NCI-H510A treated with DMSO at 0.1 percent for 48 hours (cell line): ENCODE measurements at regions not wholly inside any gene's neighbourhood (a gene's known extent, or its start where the extent isn't known, plus 50 kb on each side); places are given as distances from the start of the nearest gene placed in this dataset.
"Not testable (repeated sequence)": the region's sequence is repeated elsewhere in the genome, so short reads cannot be mapped to it uniquely, and the experiment has no call there.

ENCODE experiments used
- DNase-seq: peaks from one replicate; lab custom pipeline; 2025; lab: John Stamatoyannopoulos, UW

DNA sequence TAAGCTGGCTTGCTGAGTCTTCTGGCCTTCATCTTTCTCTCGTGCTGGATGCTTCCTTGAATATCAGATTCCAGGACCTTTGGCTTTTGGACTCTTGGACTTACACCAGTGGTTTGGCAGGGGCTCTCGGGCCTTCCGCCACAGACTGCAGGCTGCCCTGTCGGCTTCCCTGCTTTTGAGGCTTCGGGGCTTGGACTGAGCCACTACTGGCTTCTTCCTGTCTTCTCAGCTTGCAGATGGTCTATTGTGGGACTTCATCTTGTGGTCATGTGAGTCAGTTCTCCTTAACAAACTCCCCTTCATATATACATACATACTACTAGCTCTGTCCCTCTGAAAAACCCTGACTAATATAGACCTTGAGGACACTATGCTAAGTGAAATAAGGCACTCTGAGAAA, 78.3 kb upstream of the SSBP2 start:
- no peak for DNase-seq

- DNase-seq = no peak
These were observed 76.6 kb upstream of the SSBP2 start for GRCh38 chr5:81827500-81827899.

- no peak for DNase-seq
These were observed 75.2 kb upstream of the SSBP2 start for GRCh38 chr5:81826128-81826527.

- peak; percentile 86 for DNase-seq
These were observed 74.3 kb upstream of the SSBP2 start for GRCh38 chr5:81825237-81825636.

GRCh38 chr5:81823736-81824135, 72.8 kb upstream of the SSBP2 start:
- DNase-seq = not testable (repeated sequence)

DNA sequence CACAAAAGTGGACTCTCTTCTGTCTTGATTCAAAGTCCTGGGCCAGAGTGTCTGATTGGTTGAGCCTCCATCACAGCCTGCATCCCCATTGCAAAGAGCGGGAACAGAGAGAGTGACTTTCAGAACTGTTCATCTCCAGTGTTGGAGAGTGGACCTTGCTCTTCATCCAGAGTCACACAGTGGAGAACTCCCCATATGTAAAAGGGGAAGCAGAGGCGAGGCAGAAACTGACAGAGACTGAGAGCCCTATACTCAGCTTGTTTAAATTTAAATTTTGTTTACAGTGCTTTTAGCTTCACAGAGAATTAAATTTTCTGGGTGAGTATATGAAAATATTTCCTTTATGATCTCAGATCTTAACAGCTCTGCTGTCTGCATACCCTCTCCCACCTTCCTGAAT, 70.0 kb upstream of the SSBP2 start:
- no peak for DNase-seq

- DNase-seq = peak; percentile 28
These were observed 69.4 kb upstream of the SSBP2 start for GRCh38 chr5:81820318-81820636.

GRCh38 chr5:81819556-81820317, 68.8 kb upstream of the SSBP2 start:
- DNase-seq = peak; percentile 28

- DNase-seq = no peak
These were observed 67.1 kb upstream of the SSBP2 start for GRCh38 chr5:81817980-81818379.

- DNase-seq = no peak
These were observed 66.2 kb upstream of the SSBP2 start for GRCh38 chr5:81817086-81817485.

- DNase-seq = no peak
These were observed 64.4 kb upstream of the SSBP2 start for GRCh38 chr5:81815321-81815720.

- DNase-seq = no peak
These were observed 57.2 kb upstream of the SSBP2 start for GRCh38 chr5:81808106-81808505.

GRCh38 chr5:81805086-81805485, 54.2 kb upstream of the SSBP2 start:
- no peak for DNase-seq

GRCh38 chr5:81803812-81804211, 52.9 kb upstream of the SSBP2 start:
- no peak for DNase-seq

DNA sequence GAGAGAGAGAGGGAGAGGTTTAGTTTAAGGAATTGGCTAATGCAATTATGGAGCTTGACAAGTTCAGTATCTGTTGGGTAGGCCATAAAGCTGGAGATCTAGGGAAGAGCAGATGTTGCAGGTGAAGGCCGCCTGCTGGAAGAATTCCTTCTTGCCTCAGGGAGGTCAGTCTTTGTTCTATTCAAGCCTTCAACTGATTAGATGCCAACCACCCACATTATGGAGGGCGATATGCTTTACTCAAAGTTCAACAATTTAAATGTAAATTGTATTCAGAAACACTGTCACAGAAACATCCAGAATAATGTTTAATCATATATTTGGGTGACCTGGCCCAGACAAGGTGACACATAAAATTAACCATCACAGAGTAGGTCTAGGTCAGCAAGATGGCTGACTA, 51.7 kb upstream of the SSBP2 start:
- no peak for DNase-seq

- DNase-seq = no peak
These were observed 51.1 kb upstream of the SSBP2 start for GRCh38 chr5:81802020-81802419.

- DNase-seq = no peak
These were observed 49.9 kb upstream of the SSBP2 start for GRCh38 chr5:81800797-81801196.
